ENCODE measurements at regions not wholly inside any gene's neighbourhood (a gene's known extent, or its start where the extent isn't known, plus 50 kb on each side); places are given as distances from the start of the nearest gene placed in this dataset.

- no peak for TF ChIP-seq JUND (IDR thresholded peaks at IDR 0.05; ENCODE audit: low read depth)
- in situ Hi-C loops (cut with HindIII; ENCODE audit: low pct_unique_long_range_greater_than_20kb, low sequenced_read_pairs): no loop called here
- DNase-seq (ENCODE audit: low read depth in 1 of 2, low spot score in 1 of 2): no peak
Measured at GRCh38 chr1:198472997-198473396, 67.5 kb downstream of the ATP6V1G3 start.

GRCh38 chr1:198472119-198472518 is 68.4 kb downstream of the ATP6V1G3 start:
- peak in 1 of 2 experiments; percentile 33 for DNase-seq (ENCODE audit: low read depth in 1 of 2, low spot score in 1 of 2)
- TF ChIP-seq JUND (IDR thresholded peaks at IDR 0.05; ENCODE audit: low read depth): no peak
- in situ Hi-C loops (cut with HindIII; ENCODE audit: low pct_unique_long_range_greater_than_20kb, low sequenced_read_pairs): no loop called here

- no peak for DNase-seq (ENCODE audit: low read depth in 1 of 2, low spot score in 1 of 2)
- in situ Hi-C loops (cut with HindIII; ENCODE audit: low pct_unique_long_range_greater_than_20kb, low sequenced_read_pairs): no loop called here
- no peak for TF ChIP-seq JUND (IDR thresholded peaks at IDR 0.05; ENCODE audit: low read depth)
Measured at GRCh38 chr1:198467907-198468306, 72.6 kb downstream of the ATP6V1G3 start.

GRCh38 chr1:198467342-198467741 is 73.1 kb downstream of the ATP6V1G3 start:
- no peak for DNase-seq (ENCODE audit: low read depth in 1 of 2, low spot score in 1 of 2)
- TF ChIP-seq JUND (IDR thresholded peaks at IDR 0.05; ENCODE audit: low read depth): no peak
- in situ Hi-C loops (cut with HindIII; ENCODE audit: low pct_unique_long_range_greater_than_20kb, low sequenced_read_pairs): no loop called here

DNA sequence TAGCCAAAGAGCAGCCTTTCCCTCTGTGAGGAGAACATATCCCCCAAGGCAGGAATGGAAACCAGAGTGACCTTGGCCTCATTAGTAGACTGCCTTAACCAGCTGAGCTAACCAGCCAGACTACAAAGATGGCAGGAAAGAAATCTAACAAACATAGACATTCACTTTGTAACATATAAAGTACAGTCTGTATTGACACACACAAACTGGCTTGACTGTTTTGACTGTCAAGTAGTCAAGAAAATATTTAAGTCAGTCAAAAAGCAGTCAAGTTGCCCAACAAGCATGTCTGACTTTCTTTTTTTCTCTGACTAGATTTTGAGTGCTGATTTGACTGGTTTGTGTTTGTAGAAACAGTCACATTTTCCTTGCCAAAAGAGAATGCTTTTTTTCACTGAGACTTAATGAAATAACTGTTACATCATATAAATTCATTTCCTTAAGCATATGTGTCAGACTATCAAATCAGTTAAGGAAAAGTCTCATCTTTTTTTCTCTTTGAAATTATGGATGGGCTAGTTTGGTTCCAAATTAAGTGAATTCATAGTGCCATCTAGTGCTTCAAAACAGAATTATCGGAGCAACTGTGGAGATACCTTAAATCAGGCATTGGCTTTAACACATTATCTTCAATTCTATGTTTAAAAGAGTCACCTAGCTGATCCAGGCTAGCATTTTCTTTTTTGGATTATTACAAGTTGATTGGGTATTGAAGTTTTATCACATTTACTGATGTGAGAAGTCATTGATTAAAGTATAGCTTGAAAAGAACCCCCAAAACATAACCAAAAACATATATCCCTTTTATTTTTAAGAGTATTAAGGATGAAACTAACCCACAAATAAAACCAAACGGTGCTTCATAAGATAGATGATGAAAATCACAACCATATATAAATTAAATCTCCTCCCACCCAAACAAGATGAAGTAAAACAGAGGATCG is 75.0 kb downstream of the ATP6V1G3 start:
- in situ Hi-C loops (cut with HindIII; ENCODE audit: low pct_unique_long_range_greater_than_20kb, low sequenced_read_pairs): no loop called here
- DNase-seq (ENCODE audit: low read depth in 1 of 2, low spot score in 1 of 2): peak; percentile 16 to 72
- no peak for TF ChIP-seq JUND (IDR thresholded peaks at IDR 0.05; ENCODE audit: low read depth)

DNA sequence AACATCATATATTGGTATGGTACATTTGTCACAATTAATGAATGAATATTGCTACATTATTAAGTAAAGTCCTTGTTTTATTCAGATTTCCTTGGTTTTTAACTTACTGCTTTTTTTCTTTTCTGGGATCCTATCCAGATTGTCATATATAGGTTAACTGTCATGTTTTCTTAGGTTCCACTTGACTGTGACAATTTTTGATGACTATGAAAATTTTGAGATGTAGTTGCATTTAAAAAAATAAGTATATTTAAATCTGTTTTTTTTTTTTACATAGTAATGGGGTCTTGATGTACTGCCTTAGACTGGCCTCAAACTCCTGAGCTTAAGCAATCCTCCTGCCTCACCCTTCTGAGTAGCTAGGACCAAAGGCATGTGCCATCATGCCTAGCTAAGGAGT is 76.8 kb downstream of the ATP6V1G3 start:
- in situ Hi-C loops (cut with HindIII; ENCODE audit: low pct_unique_long_range_greater_than_20kb, low sequenced_read_pairs): no loop called here
- no peak for TF ChIP-seq JUND (IDR thresholded peaks at IDR 0.05; ENCODE audit: low read depth)
- no peak for DNase-seq (ENCODE audit: low read depth in 1 of 2, low spot score in 1 of 2)

GRCh38 chr1:198462365-198463019 is 78.0 kb downstream of the ATP6V1G3 start:
- TF ChIP-seq JUND (IDR thresholded peaks at IDR 0.05; ENCODE audit: low read depth): no peak
- no peak for DNase-seq (ENCODE audit: low read depth in 1 of 2, low spot score in 1 of 2)

GRCh38 chr1:198455966-198456365 is 84.5 kb downstream of the ATP6V1G3 start:
- DNase-seq (ENCODE audit: low read depth in 1 of 2, low spot score in 1 of 2): no peak
- in situ Hi-C loops (cut with HindIII; ENCODE audit: low pct_unique_long_range_greater_than_20kb, low sequenced_read_pairs): no loop called here
- no peak for TF ChIP-seq JUND (IDR thresholded peaks at IDR 0.05; ENCODE audit: low read depth)

More at GRCh38 chr1:198462365-198463019, 78.0 kb downstream of the ATP6V1G3 start:
- in situ Hi-C loops (cut with HindIII; ENCODE audit: low pct_unique_long_range_greater_than_20kb, low sequenced_read_pairs): no loop called here

DNA sequence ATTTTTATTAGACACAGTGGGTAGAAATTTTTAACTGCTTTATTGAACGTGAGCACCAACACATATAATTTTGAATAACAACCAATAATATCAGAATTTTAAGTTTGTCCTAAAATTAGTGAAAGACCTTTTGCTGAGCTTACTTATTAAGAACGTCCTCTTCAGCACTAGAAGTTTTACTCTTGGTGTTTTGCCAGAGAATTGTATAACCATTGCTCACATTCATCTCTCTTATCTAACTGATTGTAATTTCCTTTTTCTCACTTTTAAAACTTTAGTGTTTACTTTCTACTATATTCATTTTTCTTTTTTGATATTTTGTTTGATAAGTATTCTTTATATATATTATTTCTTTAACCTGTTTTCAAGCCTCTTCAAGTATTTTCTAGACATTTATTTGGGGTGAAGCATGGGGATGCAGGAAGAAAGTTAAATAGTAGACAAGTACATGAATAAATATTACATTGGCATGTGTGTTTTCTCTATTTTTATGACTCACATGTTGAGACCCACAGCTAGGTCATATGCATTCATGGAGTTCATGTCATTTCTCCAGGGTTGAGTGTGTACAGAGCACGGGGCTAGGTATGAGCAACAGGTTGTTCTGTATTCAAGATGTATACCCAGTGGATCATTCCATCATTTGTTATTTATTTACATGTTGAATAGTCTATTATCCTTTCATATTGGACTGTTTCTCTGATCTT is 90.6 kb downstream of the ATP6V1G3 start:
- in situ Hi-C loops (cut with HindIII; ENCODE audit: low pct_unique_long_range_greater_than_20kb, low sequenced_read_pairs): no loop called here
- DNase-seq (ENCODE audit: low read depth in 1 of 2, low spot score in 1 of 2): no peak
- no peak for TF ChIP-seq JUND (IDR thresholded peaks at IDR 0.05; ENCODE audit: low read depth)

GRCh38 chr1:198449261-198449660 is 91.2 kb downstream of the ATP6V1G3 start:
- in situ Hi-C loops (cut with HindIII; ENCODE audit: low pct_unique_long_range_greater_than_20kb, low sequenced_read_pairs): no loop called here
- DNase-seq (ENCODE audit: low read depth in 1 of 2, low spot score in 1 of 2): no peak
- no peak for TF ChIP-seq JUND (IDR thresholded peaks at IDR 0.05; ENCODE audit: low read depth)

- TF ChIP-seq JUND (IDR thresholded peaks at IDR 0.05; ENCODE audit: low read depth): no peak
- no peak for DNase-seq (ENCODE audit: low read depth in 1 of 2, low spot score in 1 of 2)
- in situ Hi-C loops (cut with HindIII; ENCODE audit: low pct_unique_long_range_greater_than_20kb, low sequenced_read_pairs): no loop called here
Measured at GRCh38 chr1:198447468-198447867, 93.0 kb downstream of the ATP6V1G3 start.

GRCh38 chr1:198445872-198446271 is 94.6 kb downstream of the ATP6V1G3 start:
- no peak for DNase-seq (ENCODE audit: low read depth in 1 of 2, low spot score in 1 of 2)
- in situ Hi-C loops (cut with HindIII; ENCODE audit: low pct_unique_long_range_greater_than_20kb, low sequenced_read_pairs): no loop called here
- TF ChIP-seq JUND (IDR thresholded peaks at IDR 0.05; ENCODE audit: low read depth): no peak

DNA sequence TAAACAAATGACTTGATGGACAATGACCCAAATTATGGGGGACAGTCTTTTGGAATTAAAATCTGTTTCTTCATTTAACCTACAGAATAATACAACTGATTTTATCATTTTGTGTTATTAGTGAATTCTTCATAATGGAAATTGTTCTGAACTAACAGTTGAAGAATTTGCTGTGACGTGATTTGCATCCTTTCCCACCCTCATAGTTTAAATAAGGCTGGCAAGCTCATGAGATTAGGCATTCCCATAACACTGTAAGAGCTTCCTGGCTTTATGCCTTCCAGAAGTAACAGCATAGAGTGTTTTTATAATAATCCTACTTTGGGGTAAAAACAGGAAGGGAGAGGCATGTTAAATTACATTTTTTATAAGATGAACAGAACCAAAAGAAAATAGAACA is 95.7 kb downstream of the ATP6V1G3 start:
- TF ChIP-seq JUND (IDR thresholded peaks at IDR 0.05; ENCODE audit: low read depth): no peak
- in situ Hi-C loops (cut with HindIII; ENCODE audit: low pct_unique_long_range_greater_than_20kb, low sequenced_read_pairs): no loop called here
- no peak for DNase-seq (ENCODE audit: low read depth in 1 of 2, low spot score in 1 of 2)
